ENCODE measurements at regions not wholly inside any gene's neighbourhood (a gene's known extent, or its start where the extent isn't known, plus 50 kb on each side); places are given as distances from the start of the nearest gene placed in this dataset.
"Not testable (repeated sequence)": the region's sequence is repeated elsewhere in the genome, so short reads cannot be mapped to it uniquely, and the experiment has no call there.

- DNase-seq = no peak
Observed at GRCh38 chr3:110903771-110904519, 167.7 kb upstream of the NECTIN3 start.

GRCh38 chr3:110904520-110904890 is 167.1 kb upstream of the NECTIN3 start:
- DNase-seq = no peak

GRCh38 chr3:110905121-110905520 is 166.5 kb upstream of the NECTIN3 start:
- no peak for DNase-seq

DNA sequence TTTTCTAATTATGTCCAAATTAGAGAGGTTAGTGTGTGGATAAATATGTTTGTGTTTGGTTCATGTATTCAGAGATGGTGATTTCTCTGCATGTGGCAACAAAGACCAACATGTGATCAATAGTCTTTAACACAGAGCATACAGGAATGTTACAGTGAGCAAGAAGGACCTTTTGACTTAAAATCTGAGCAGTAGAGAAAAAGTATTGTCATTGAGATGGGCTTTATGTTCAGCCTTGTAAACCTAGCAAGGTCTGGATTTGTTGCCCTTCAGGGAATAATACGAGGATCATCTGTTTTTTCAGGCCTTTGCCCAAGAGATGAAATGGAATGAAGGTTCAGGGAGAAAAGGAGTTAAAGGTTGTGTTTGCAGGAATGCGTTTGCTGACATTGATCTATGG is 161.8 kb upstream of the NECTIN3 start:
- DNase-seq = no peak

- DNase-seq = no peak
Observed at GRCh38 chr3:110910346-110910955, 161.2 kb upstream of the NECTIN3 start.

DNA sequence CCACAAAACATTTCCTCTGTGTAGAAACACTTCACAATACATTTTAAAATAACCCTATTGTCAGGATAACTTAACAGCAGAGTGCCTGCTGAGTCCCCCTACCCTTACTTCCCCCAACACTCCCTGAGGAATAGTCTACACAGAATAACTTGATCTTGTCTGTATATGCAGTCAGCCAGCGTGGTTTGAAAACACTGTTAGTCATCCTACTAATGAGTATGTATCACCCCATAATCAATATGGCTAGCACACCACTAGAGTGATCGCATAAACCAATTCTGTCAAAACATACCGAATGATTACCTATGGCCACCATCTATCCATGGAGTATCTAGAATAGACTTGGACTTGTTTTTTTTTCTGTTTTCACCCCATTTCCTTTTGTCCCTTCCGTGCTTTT is 152.7 kb upstream of the NECTIN3 start:
- DNase-seq = no peak

- DNase-seq = no peak
Observed at GRCh38 chr3:110925798-110926197, 145.8 kb upstream of the NECTIN3 start.

- DNase-seq = no peak
Observed at GRCh38 chr3:110928016-110928662, 143.5 kb upstream of the NECTIN3 start.

DNA sequence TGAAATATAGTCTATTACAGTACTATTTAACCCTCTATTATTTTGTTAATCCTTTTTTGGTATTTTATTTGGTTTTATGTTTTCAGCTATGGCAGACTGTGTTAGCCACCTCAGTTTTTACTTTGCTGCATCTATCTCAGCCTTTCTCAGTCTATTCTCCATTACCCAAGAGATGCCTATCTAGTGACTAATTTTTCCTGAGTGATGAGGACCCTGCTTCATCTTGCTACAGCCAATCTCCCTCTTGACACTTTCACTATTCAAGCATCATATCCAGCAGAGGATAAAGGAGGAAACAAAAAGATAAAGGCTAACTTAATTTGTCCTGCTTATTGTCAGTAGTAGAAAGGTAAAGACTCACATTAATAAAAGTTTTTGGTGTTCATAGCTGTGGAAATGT is 141.8 kb upstream of the NECTIN3 start:
- DNase-seq = no peak

- no peak for DNase-seq
Observed at GRCh38 chr3:110932567-110932966, 139.0 kb upstream of the NECTIN3 start.

GRCh38 chr3:110933821-110934426 is 137.7 kb upstream of the NECTIN3 start:
- no peak for DNase-seq

GRCh38 chr3:110938629-110939028 is 133.0 kb upstream of the NECTIN3 start:
- no peak for DNase-seq

DNA sequence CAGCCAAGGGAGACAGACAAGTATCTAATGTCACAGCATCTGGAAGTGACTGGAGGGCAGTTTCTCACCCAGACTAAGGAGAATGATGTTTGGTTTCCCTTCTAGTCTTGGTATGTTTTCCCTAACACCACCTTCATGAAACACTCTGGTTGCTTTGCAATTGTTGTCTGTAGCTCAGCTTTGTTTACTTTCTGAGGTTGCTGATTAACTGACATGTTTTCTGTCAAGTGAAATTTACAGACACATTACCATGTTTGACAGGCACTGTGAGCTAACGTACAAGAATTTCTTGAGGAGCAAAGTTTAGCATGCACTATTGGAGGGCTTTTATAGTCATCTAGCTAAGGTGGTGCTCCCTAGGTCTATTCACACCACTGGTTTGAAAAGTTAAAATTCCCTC is 131.6 kb upstream of the NECTIN3 start:
- no peak for DNase-seq

- no peak for DNase-seq
Observed at GRCh38 chr3:110944782-110945181, 126.8 kb upstream of the NECTIN3 start.

DNA sequence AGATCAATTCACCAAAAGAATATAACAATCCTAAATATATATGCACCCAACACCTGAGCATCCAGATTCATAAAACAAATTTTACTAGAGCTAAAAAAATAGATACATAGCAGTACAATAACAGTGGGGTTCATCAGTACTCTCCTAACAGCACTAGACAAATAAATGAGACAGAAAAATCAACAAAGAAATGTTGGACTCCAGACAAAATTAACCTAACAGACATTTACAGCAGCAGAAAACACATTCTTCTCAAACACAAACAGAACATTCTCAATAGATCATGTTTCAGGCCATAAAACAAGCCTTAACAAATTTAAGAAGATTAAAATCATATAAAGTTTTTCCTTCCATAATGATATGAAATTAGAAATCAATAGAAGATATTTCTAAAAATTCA is 124.8 kb upstream of the NECTIN3 start:
- no peak for DNase-seq

DNA sequence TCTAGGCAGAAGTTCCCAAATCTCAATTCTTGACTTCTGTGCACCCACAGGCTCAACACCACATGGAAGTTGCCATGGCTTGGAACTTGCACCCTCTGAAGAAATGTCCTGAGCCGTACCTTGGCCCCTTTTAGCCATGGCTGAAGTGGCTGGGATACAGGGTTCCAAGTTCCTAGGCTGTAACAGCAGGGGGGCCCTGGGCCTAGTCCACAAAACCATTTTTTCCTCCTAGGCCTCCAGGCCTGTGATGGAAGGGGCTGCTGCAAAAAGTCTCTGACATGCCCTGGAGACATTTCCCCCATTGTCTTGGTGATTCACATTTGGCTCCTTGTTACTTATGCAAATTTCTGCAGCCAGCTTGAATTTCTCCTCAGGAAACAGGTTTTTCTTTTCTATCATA is 122.4 kb upstream of the NECTIN3 start:
- not testable (repeated sequence) for DNase-seq

DNA sequence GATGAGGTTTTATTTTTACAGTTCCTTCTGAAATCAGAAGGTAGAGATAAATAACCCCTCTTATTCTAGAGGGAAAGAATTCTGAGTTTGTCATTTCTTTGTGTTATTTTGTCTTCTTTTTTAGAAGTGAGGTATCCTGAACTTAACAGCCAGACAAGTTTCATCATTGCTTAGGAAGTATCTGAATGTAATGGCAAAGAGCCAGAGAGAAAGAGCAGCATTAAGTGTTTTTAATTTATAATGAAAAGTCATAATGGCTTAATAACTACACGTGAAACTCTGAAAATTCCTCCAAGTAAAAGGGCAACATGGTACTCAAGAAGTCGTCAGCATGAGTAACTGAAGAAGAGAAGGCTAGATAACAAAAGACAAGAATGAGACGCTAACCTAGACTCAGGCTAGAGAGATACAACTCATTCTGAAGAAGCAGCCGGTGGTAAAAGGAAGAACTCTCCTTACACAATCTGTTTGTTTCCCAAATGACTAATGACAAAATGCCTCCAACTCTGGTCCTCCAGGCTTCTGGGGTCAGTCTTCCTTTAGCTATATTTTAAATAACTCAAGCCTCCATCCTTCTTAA is 116.2 kb upstream of the NECTIN3 start:
- DNase-seq = no peak

DNA sequence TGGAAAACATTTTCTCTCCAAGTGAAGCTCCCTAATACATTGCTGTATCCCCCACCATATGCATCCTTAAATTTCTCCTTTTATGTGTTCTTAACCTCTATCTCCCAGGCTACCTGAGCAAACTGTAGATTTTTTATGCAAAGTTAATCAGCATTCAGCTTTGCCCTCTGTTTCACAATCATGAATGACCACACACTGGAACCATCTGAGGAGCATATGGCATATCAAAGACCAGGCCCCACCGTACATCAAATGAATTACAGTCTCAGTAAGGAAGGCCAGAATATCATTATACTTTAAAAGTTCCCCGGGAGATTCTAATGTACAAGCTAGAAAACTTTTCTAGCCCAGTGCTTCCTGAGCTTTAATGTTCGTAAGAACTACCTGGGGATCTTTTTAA is 115.5 kb upstream of the NECTIN3 start:
- no peak for DNase-seq

DNA sequence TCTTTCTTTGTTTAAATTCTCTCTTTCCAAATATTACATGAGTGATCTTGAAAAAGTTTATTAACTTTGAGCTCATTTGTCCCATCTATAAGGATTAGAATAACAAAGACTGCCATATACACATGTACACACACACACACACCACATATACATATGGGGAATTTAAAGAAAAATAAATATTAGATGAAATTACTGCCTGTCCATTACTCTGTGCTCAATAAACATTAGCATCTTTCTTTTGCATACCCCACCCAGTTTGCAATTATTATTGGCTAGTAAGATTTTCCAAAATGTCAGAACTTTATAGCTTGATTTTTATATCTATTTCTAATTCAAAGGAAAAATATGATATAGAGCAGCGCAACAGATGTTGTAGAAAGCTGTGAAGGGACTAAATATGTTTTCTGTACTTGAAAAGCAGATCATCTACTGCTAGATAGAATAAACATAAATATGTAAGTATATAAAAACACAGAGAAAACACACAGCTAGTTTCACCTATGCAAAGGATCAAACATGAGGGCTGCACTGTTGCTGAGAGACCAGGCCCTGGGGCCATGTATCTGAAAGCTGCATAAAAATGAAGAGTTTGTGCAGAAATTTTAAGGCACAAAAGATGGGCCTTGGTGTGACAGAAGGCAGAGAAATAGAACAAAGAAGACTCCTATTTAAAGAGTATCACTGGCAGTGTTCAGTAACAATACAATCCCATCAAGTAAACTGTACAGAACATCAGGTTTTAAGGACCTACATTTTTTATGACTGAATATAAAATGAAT is 114.2 kb upstream of the NECTIN3 start:
- no peak for DNase-seq

GRCh38 chr3:110958313-110959147 is 113.1 kb upstream of the NECTIN3 start:
- DNase-seq = no peak

- DNase-seq = no peak
Observed at GRCh38 chr3:110965976-110966375, 105.6 kb upstream of the NECTIN3 start.

Measured in T-helper 2 cell (primary cell).